ENCODE measurements at regions not wholly inside any gene's neighbourhood (a gene's known extent, or its start where the extent isn't known, plus 50 kb on each side); places are given as distances from the start of the nearest gene placed in this dataset.

DNA sequence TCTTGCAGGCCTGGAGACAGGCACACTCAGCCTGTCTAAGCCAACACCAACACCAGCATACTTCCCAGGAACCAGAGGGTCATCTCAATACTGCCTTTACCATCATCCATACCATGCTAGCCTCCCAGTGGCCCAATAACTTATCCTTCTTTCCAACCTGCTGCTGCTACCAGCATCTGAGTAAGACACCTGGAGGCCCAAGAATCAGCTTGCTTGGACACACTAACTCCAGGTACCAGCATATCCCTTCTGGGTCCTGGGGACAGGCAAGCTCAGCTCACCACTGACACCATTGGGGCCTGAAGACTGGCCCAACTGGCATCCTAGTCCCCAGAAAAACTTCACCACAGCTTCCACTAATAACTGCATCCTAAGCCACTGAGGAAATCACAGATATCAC, 205.3 kb downstream of the CD109 start:
- no peak for DNase-seq

DNA sequence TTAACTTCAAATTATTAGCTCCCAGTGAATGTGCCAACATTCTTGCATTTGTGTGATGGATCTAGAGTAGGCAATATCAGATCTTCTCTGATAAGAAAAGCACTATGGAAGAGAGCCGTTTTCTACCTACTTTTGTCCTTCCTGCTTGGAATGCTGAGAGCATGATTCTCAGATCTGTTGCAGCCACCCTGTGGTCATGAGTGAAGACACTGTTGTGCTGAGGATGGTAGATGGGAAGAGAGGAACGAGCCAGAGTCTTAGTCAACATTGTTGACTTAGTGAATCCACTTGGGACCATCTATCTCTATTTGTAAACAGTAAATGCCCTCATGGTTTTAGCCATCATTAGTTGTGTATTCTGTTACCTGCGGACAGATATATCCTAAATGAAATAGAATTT, 202.6 kb downstream of the CD109 start:
- DNase-seq, result no peak

GRCh38 chr6:73893696-73894095, 197.7 kb downstream of the CD109 start:
- no peak for DNase-seq

DNA sequence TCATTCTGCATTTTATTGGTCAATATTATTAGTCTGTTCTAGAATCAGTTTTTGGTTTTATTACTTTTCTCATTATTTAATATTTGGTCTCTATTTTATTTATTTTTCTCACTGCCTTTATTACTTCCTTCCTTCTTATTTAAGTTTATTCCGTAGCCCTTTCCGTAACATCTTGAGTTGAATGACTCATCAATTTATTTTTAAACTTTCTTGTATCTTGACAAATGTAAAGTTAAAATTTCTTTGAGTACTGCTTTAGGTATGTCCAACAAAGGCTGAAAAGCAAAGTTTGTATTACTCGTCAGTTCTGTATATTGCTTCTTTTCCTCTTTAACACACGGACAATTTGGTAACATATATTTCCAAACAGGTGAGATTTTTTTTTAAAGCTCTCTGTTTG, 192.0 kb downstream of the CD109 start:
- no peak for DNase-seq

- DNase-seq, result no peak
Observed at GRCh38 chr6:73885393-73885792, 189.4 kb downstream of the CD109 start.

DNA sequence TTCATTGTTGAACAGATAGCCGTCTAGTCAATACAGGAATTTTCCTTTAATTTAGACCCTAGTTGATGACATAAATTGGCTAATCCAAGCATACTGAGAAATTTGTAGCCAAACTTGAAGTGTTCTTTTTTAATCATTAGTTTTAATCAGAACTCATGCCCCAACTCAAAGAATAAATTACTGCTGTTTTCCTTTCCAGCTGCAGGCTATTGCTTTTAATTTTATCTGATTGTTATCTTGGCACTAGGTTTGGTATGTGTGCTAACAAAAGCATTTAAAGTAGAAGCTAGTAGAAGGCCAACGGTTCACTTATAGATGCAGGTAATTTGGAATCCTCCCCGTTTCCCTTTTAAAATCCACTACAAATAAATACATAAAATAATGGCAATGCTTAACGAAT, 188.5 kb downstream of the CD109 start:
- DNase-seq, result no peak

- DNase-seq, result no peak
Observed at GRCh38 chr6:73879501-73880293, 183.7 kb downstream of the CD109 start.

DNA sequence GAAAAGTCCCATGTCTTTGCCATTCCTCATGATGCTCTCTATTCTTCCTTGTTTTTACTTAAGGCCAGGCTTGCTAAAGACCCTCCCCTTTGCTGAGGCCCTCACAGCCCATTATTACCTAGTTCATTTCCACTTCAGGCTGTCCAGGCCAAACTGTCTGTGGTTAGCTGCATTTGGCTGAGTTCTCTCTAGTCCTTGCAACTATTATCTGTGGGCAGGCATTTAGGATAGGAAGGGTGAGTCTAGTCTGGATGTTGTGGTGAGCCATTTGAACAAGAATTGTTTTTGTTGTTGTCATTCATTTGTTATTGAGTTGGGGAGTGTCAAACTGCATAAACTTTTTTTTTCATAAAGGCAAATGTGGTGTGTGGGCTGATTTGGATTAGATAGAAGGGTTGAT, 182.4 kb downstream of the CD109 start:
- no peak for DNase-seq
